H9 (cell line): ENCODE measurements at regions not wholly inside any gene's neighbourhood (a gene's known extent, or its start where the extent isn't known, plus 50 kb on each side); places are given as distances from the start of the nearest gene placed in this dataset.

Source experiments
- DNase-seq: peaks from one replicate; pipeline ENCODE4 v3.0.0-alpha.2; 2017
- H2AFZ ChIP-seq: one replicate; pipeline ENCODE4 v1.6.1; 2013; ENCODE audit warnings: mild to moderate bottlenecking, low read length, control low read depth, moderate library complexity
- H2AK5ac ChIP-seq: 2 replicates; pipeline ENCODE4 v1.6.1; 2013; ENCODE audit warnings: low read length, control low read depth, mixed read lengths; ENCODE audit not compliant: insufficient read length
- H2BK120ac ChIP-seq: one replicate; pipeline ENCODE4 v1.6.1; 2013; ENCODE audit warnings: low read depth, mild to moderate bottlenecking, low read length, control low read depth, inconsistent platforms; ENCODE audit not compliant: poor library complexity, severe bottlenecking
- H2BK12ac ChIP-seq: 2 replicates; pipeline ENCODE4 v1.6.1; 2013; ENCODE audit warnings: low read length, control low read depth, mixed read lengths, low read depth; ENCODE audit not compliant: insufficient read length
- H2BK15ac ChIP-seq: 2 replicates; pipeline ENCODE4 v1.6.1; 2013; ENCODE audit warnings: low read depth, low read length, control low read depth
- H2BK20ac ChIP-seq: one replicate; pipeline ENCODE4 v1.6.1; 2013; ENCODE audit warnings: low read depth, mild to moderate bottlenecking, low read length, control low read depth, inconsistent platforms; ENCODE audit not compliant: poor library complexity, severe bottlenecking
- H2BK5ac ChIP-seq: 2 replicates; pipeline ENCODE4 v1.6.1; 2013; ENCODE audit warnings: low read length, control low read depth, mixed read lengths; ENCODE audit not compliant: insufficient read length
- H3K14ac ChIP-seq: 2 replicates; pipeline ENCODE4 v1.6.1; 2013; ENCODE audit warnings: low read length, control low read depth; ENCODE audit not compliant: insufficient read depth
- H3K18ac ChIP-seq: 2 replicates; pipeline ENCODE4 v1.6.1; 2013; ENCODE audit warnings: low read depth, mild to moderate bottlenecking, mixed read lengths, low read length, control low read depth; ENCODE audit not compliant: insufficient read length
- H3K23ac ChIP-seq: 2 replicates; pipeline ENCODE4 v1.6.1; 2013; ENCODE audit warnings: low read length, control low read depth, mixed read lengths, low read depth; ENCODE audit not compliant: insufficient read length
- H3K23me2 ChIP-seq: 2 replicates; pipeline ENCODE4 v1.6.1; 2013; ENCODE audit warnings: low read depth, mild to moderate bottlenecking, mixed read lengths, low read length, control low read depth; ENCODE audit not compliant: insufficient read length, poor library complexity, severe bottlenecking
- H3K27ac ChIP-seq: 2 replicates; pipeline ENCODE4 v1.5.1; 2013; ENCODE audit warnings: low read length, control low read depth, mixed read lengths, low read depth; ENCODE audit not compliant: insufficient read length
- H3K27me3 ChIP-seq: 2 replicates; pipeline ENCODE4 v1.6.1; 2013; ENCODE audit warnings: low read length, control low read depth, inconsistent platforms; ENCODE audit not compliant: insufficient read depth
- H3K4ac ChIP-seq: 2 replicates; pipeline ENCODE4 v1.6.1; 2013; ENCODE audit warnings: low read depth, mild to moderate bottlenecking, control low read depth, inconsistent platforms, low read length, moderate library complexity
- H3K4me1 ChIP-seq: 2 replicates; pipeline ENCODE4 v1.6.1; 2013; ENCODE audit warnings: low read length, control low read depth, inconsistent platforms; ENCODE audit not compliant: insufficient read depth
- H3K4me2 ChIP-seq: 2 replicates; pipeline ENCODE4 v1.6.1; 2013; ENCODE audit warnings: low read length, control low read depth, mixed read lengths; ENCODE audit not compliant: insufficient read length, insufficient read depth
- H3K56ac ChIP-seq: 2 replicates; pipeline ENCODE4 v1.6.1; 2013; ENCODE audit warnings: low read depth, mild to moderate bottlenecking, mixed read lengths, low read length, control low read depth; ENCODE audit not compliant: insufficient read length
- H3K79me1 ChIP-seq: 2 replicates; pipeline ENCODE4 v1.6.1; 2013; ENCODE audit warnings: low read depth, mild to moderate bottlenecking, moderate library complexity, low read length, control low read depth, inconsistent platforms; ENCODE audit not compliant: insufficient read depth, poor library complexity, severe bottlenecking
- H3K79me2 ChIP-seq: 2 replicates; pipeline ENCODE4 v1.6.1; 2013; ENCODE audit warnings: low read length, control low read depth, inconsistent platforms; ENCODE audit not compliant: insufficient read depth
- H3K9ac ChIP-seq: 2 replicates; pipeline ENCODE4 v1.6.1; 2013; ENCODE audit warnings: low read length, control low read depth, mixed read lengths; ENCODE audit not compliant: insufficient read length; ENCODE audit errors: extremely low read depth
- H3K9me3 ChIP-seq: one replicate; pipeline ENCODE4 v1.6.1; 2013; ENCODE audit warnings: low read depth, low read length, inconsistent platforms; ENCODE audit not compliant: control insufficient read depth
- H3T11ph ChIP-seq: one replicate; pipeline ENCODE4 v1.6.1; 2013; ENCODE audit warnings: mild to moderate bottlenecking, low read length, control low read depth, inconsistent platforms
- H4K20me1 ChIP-seq: one replicate; pipeline ENCODE4 v1.6.1; 2013; ENCODE audit not compliant: control insufficient read depth, insufficient read length, insufficient read depth
- H4K5ac ChIP-seq: 2 replicates; pipeline ENCODE4 v1.6.1; 2013; ENCODE audit warnings: low read depth, mild to moderate bottlenecking, mixed read lengths, low read length, control low read depth; ENCODE audit not compliant: insufficient read length
- H4K8ac ChIP-seq: replicated peaks from 2 replicates; pipeline ENCODE4 v1.6.1; 2013; ENCODE audit warnings: low read length, control low read depth, mixed read lengths, low read depth; ENCODE audit not compliant: insufficient read length
- H4K91ac ChIP-seq: 2 replicates; pipeline ENCODE4 v1.6.1; 2013; ENCODE audit warnings: low read depth, mild to moderate bottlenecking, moderate library complexity, mixed read lengths, low read length, control low read depth; ENCODE audit not compliant: insufficient read length
- H3K27ac Mint-ChIP-seq, 3 experiments: 2 replicates in 2 of 3; 3 replicates in 1 of 3; pipeline ENCODE4 v1.8.0; 2020 to 2021; ENCODE audit warnings: mixed read lengths in 3 of 3, mild to moderate bottlenecking in 1 of 3, moderate library complexity in 1 of 3
- H3K27me3 Mint-ChIP-seq: 2 replicates; pipeline ENCODE4 v1.8.0; 2021; ENCODE audit warnings: low read depth, mild to moderate bottlenecking, moderate library complexity, mixed read lengths
- H3K36me3 Mint-ChIP-seq, 3 experiments: 2 replicates in 2 of 3; 3 replicates in 1 of 3; pipeline ENCODE4 v1.8.0; 2020 to 2021; ENCODE audit warnings: low read depth in 3 of 3, mixed read lengths in 3 of 3; ENCODE audit not compliant: insufficient read depth in 1 of 3
- H3K4me1 Mint-ChIP-seq, 2 experiments: 2 replicates each; pipeline ENCODE4 v1.8.0; 2020; ENCODE audit warnings: mixed read lengths in 2 of 2
- H3K4me3 Mint-ChIP-seq, 2 experiments: 2 replicates in 1 of 2; 3 replicates in 1 of 2; pipeline ENCODE4 v1.8.0; 2020 to 2021; ENCODE audit warnings: mild to moderate bottlenecking in 2 of 2, mixed read lengths in 2 of 2, moderate library complexity in 1 of 2
- H3K9me3 Mint-ChIP-seq, 2 experiments: 2 replicates in 1 of 2; 3 replicates in 1 of 2; pipeline ENCODE4 v1.8.0; 2020; ENCODE audit warnings: mild to moderate bottlenecking in 2 of 2, mixed read lengths in 2 of 2, moderate library complexity in 1 of 2
- WGBS: extraction: QIAGEN DNeasy Blood & Tissue Kit; methylation state at CpG from one replicate; pipeline ENCODE4 v1.1.7; 2013; ENCODE audit warnings: missing lambda C conversion rate, low lambda C conversion rate, mixed read lengths; ENCODE audit not compliant: insufficient read length; ENCODE audit errors: extremely low coverage; 5-methylcytosine and 5-hydroxymethylcytosine counted together
- TF ChIP-seq, protein P1 (sequence below): fragments of 200-600 bp; sonication (generic); conservative IDR thresholded peaks from 3 replicates; pipeline ENCODE4 v1.8.0; 2021; ENCODE audit warnings: antibody characterized with exemption, mild to moderate bottlenecking

DNA sequence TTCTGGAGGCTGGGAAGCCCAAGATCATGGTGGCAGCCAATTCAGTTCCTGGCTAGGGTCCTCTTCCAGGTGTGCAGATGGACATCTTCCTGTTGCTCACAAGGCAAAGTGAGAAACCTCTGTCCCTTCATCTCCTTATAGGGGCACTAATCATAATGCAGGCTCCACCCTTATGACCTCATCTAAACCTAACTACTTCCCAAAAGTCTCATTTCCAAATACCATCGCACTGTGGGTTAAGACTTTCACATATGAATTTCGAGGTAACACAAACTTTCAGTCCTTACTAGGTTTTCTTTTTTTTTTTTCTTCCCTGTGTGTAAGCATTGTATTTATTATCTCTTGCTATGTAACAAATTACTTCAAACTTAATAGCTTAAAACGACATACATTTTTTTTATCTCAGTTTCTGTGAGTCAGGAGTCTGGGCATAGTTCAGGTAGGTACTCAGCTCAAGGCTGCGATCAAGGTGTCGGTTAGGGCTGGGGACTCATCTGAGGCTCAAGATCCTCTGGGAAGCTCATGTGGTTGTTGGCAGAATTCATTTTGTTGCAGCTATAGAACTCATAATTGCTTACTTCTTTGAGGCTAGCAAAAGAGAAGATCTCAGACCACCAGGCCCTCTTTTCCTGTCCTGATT lies 204.7 kb upstream of the STK26 start:
- no peak overlapping the region for H2AK5ac ChIP-seq
- H3K23me2 ChIP-seq: no peaks in the 10 kb centered on the region
- no peak overlapping the region for H2BK20ac ChIP-seq
- Mint-ChIP-seq H3K4me3 (no peak overlapping the region), H3K36me3 (peaks cover 87 to 93% (median 91%) of the 10 kb centered on the region in 3 experiments), H3K9me3 (peaks cover 28 to 46% of the 10 kb centered on the region in 2 experiments), H3K27ac (no peak overlapping the region), H3K4me1 (no peaks in the 10 kb centered on the region), H3K27me3 (no peaks in the 10 kb centered on the region)
- H2BK120ac ChIP-seq: no peak overlapping the region
- H3K4ac ChIP-seq: no peak overlapping the region
- peaks cover 3% of the 10 kb centered on the region for H3K79me1 ChIP-seq
- H2BK12ac ChIP-seq: no peak overlapping the region
- no peak overlapping the region for H3K14ac ChIP-seq
- H2BK5ac ChIP-seq: no peak overlapping the region
- H4K91ac ChIP-seq: no peak overlapping the region
- no peak overlapping the region for H3K23ac ChIP-seq
- no peak overlapping the region for H4K5ac ChIP-seq
- H3K4me2 ChIP-seq: no peak overlapping the region
- no peak overlapping the region for H3K9ac ChIP-seq
- no peaks in the 10 kb centered on the region for H4K20me1 ChIP-seq
- no peak overlapping the region for H3K56ac ChIP-seq
- H3K79me2 ChIP-seq: peaks cover 16% of the 10 kb centered on the region; the same call in 1 of the 2 replicates
- no peak overlapping the region for H3K27ac ChIP-seq
- H4K8ac ChIP-seq: no peak overlapping the region
- H3K4me1 ChIP-seq: no peaks in the 10 kb centered on the region
- H2BK15ac ChIP-seq: no peak overlapping the region
- DNase-seq: no peak
- TF ChIP-seq, protein P1, sequence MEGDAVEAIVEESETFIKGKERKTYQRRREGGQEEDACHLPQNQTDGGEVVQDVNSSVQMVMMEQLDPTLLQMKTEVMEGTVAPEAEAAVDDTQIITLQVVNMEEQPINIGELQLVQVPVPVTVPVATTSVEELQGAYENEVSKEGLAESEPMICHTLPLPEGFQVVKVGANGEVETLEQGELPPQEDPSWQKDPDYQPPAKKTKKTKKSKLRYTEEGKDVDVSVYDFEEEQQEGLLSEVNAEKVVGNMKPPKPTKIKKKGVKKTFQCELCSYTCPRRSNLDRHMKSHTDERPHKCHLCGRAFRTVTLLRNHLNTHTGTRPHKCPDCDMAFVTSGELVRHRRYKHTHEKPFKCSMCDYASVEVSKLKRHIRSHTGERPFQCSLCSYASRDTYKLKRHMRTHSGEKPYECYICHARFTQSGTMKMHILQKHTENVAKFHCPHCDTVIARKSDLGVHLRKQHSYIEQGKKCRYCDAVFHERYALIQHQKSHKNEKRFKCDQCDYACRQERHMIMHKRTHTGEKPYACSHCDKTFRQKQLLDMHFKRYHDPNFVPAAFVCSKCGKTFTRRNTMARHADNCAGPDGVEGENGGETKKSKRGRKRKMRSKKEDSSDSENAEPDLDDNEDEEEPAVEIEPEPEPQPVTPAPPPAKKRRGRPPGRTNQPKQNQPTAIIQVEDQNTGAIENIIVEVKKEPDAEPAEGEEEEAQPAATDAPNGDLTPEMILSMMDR: no peak
- peaks cover 2% of the 10 kb centered on the region; the same call in 1 of the 2 replicates for H3K27me3 ChIP-seq
- no CpG with 5 or more reads among the region's 5 CpGs for WGBS
- no peak overlapping the region for H2AFZ ChIP-seq
- no peak overlapping the region for H3K18ac ChIP-seq
- H3K9me3 ChIP-seq: peaks cover 14% of the 10 kb centered on the region
- no peak overlapping the region for H3T11ph ChIP-seq
